ENCODE measurements at regions not wholly inside any gene's neighbourhood (a gene's known extent, or its start where the extent isn't known, plus 50 kb on each side); places are given as distances from the start of the nearest gene placed in this dataset.

DNA sequence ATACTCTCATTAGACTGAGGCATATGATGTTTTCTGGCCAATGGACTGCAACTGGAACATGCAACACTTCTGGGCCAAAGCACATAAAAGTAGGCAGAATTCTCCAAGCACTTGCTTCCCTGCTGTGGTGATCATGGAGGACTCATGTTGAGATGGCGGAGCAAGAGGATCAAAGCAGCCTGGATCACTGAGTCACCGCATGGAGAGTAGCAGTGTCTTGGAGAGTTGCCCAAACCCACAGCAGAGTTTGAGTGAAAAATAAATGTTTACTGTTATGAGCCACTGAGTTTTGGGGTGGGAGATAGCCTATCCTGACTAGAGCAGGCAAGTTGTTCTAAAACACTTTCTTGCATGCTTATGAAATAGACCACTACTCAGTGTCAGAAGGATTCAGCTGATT, 359.5 kb downstream of the ZNF521 start:
- DNase-seq: no peak

- no peak for DNase-seq
Observed at GRCh38 chr18:24993628-24994027, 358.3 kb downstream of the ZNF521 start.

DNA sequence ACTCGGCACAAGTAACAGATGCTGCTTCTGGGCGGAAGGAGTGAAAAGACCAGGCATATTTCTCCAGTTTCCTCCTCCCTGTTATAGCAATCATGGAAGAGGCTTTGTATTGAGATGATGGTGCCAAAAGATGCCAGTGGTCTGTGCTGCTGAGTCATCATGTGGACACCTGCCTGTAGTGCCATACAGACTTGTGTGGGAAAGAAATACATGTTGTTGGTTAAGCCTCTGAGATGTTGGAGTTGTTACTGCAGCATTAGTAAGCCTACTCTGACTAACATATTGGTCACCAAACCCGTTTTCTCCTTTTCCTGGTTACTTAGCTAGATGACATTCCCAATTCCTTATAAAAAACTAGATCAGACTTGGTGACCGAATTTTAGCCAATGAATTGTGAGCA, 356.9 kb downstream of the ZNF521 start:
- DNase-seq: no peak

DNA sequence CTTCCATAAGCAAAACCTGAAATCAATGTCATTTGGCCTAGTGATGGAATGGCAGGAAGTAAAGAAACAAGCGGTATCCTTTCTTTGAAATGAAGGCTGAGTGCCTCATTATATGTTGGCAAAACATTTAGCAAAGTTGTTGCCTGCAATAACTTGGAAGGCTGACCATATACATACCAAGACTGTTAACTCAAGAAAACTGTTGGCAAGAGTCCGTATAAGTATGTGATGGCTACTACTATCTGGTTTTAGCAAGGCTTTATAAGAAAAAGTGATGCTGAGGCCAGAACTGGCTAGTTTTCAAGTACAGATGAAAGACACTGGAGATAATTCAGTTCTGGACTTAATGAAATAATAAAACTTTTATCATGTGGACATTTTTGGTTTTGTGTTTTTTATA, 356.2 kb downstream of the ZNF521 start:
- no peak for DNase-seq

- DNase-seq: no peak
Observed at GRCh38 chr18:24999650-25000267, 352.2 kb downstream of the ZNF521 start.

- no peak for DNase-seq
Observed at GRCh38 chr18:25001803-25002202, 350.2 kb downstream of the ZNF521 start.

DNA sequence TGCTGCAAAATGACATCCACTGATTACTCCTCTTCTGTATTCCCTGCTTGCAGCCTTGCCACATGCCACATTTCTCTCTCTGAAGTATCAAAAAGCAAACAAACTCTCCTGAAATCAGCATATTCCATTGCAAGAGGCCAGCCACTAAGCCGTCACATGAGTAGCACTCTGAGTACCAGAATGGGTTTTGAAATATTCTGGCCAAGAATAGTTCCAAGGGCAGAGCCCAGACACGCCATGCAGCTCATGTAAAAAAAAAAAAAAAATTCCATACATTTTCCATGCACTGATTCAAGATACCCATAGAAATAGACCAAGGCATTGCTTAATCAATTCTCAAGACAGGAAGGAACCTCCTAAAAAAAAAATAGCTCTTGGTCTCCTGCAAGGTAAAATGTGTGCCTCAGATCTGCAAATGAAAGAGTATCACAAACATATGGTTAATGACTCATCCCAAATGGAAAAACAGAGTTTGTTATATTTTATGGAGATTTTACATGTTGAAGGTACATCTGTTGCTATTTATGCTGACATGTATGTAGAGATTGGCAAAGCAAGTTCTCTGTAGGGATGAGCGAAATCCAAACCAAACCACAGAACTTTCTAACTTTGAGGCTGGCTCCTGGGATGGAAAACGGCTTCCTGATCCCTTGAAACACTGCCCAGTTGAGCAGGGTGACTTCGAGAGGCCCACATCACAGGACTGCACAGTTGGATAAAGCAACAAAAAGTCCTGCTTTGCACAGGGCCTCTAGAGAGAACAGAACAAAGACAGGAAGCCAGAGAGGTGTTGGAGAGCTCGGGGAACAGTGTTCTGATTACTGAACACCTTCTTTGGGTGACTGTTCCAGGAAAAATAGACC, 346.2 kb downstream of the ZNF521 start:
- DNase-seq: no peak

DNA sequence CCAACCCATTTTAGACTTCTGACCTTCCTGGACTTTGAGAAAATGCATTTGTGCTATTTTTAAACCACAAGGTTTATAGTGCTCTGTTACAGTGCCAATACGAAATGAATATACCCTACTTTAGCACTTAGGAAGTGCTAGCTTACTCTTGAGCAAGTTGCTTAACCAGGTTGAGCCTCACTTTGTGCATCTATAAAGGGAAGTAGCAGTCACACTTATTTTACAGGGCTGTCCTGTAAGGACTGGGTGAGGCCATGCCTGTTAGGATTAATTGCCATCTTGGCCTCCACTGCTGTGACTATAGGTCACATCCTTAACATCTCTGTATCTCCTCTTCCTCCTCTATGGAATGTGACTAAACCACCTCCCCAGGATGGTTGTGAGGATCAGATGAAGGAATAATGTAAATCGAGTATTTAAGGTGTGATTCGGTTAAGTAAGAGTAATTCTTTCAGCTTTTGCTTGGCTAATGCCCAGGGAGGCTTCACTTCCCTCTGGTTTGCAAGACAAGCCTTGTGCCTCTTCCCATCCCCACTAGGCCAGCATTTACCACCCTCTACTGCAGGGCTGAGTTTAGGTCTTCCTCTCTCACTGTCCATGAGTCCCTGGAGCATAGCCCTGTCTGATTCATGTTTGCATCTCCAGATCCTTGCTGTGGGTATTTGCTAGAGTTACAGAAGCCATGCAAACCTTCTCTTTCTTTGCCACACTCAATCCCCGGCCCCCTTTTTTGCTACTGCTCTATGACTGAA, 341.2 kb downstream of the ZNF521 start:
- DNase-seq: no peak
